BJ (cell line): ENCODE measurements at regions not wholly inside any gene's neighbourhood (a gene's known extent, or its start where the extent isn't known, plus 50 kb on each side); places are given as distances from the start of the nearest gene placed in this dataset.
"Not testable (repeated sequence)": the region's sequence is repeated elsewhere in the genome, so short reads cannot be mapped to it uniquely, and the experiment has no call there.

ENCODE experiments used
- CTCF ChIA-PET: fragments of 350-600 bp; formaldehyde crosslinking; extraction: SDS; loops from one replicate; lab custom pipeline; 2021; ENCODE audit warnings: antibody characterized with exemption, inconsistent platforms; lab: Yijun Ruan, JAX
- POLR2A ChIA-PET: fragments of 300-600 bp; sonication (Branson Sonifier 250); formaldehyde crosslinking; extraction: SDS; loops from one replicate; lab custom pipeline; 2021; ENCODE audit warnings: antibody characterized with exemption; lab: Charles Lee
- DNase-seq: peaks from one replicate; pipeline ENCODE4 v3.0.0-alpha.2; 2011; ENCODE audit warnings: low read depth
- H3K27me3 ChIP-seq: 2 replicates; pipeline ENCODE4 v1.6.0; 2011; ENCODE audit warnings: low read length; ENCODE audit not compliant: control insufficient read depth, insufficient read depth
- H3K36me3 ChIP-seq: 2 replicates; pipeline ENCODE4 v1.5.1; 2011; ENCODE audit warnings: low read length; ENCODE audit not compliant: control insufficient read depth, insufficient read depth
- H3K4me3 ChIP-seq: 2 replicates; pipeline ENCODE4 v1.5.1; 2011; ENCODE audit warnings: low read depth, mild to moderate bottlenecking, control low read depth, low read length
- TF ChIP-seq, protein P1 (sequence below): IDR thresholded peaks from 2 replicates; pipeline ENCODE4 v1.5.1; 2011; ENCODE audit warnings: low read depth, mild to moderate bottlenecking, control low read depth, inconsistent platforms, low read length, moderate library complexity; ENCODE audit not compliant: insufficient read depth

DNA sequence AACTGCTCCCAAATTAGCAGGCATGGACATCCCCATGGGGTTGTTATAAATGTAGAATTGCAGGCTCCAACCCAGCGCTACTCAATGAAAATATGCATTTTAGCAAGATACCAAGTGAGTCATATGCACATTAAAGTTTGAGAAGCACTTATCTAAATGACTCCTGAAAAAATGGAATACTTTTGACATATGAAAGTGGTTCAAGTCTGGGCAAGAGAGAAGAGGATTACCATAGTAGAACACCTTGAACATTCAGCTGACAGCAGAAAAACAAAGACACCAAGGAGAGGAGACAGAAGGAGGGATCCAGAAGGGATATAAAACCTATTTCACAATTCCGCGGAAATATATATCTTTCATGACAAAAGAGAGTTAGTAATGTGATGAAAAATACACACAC, 63.2 kb upstream of the CT83 start:
- no peak overlapping the region for H3K4me3 ChIP-seq
- H3K27me3 ChIP-seq, result no peaks in the 10 kb centered on the region
- no peaks in the 10 kb centered on the region for H3K36me3 ChIP-seq
- TF ChIP-seq, protein P1, sequence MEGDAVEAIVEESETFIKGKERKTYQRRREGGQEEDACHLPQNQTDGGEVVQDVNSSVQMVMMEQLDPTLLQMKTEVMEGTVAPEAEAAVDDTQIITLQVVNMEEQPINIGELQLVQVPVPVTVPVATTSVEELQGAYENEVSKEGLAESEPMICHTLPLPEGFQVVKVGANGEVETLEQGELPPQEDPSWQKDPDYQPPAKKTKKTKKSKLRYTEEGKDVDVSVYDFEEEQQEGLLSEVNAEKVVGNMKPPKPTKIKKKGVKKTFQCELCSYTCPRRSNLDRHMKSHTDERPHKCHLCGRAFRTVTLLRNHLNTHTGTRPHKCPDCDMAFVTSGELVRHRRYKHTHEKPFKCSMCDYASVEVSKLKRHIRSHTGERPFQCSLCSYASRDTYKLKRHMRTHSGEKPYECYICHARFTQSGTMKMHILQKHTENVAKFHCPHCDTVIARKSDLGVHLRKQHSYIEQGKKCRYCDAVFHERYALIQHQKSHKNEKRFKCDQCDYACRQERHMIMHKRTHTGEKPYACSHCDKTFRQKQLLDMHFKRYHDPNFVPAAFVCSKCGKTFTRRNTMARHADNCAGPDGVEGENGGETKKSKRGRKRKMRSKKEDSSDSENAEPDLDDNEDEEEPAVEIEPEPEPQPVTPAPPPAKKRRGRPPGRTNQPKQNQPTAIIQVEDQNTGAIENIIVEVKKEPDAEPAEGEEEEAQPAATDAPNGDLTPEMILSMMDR, result no peak
- CTCF ChIA-PET, result interaction anchor here (0.6 kb wide), 1 partner anchor 1123 kb away, joined by 3 read pairs; no protein-coding TSS in a partner anchor
- no peak for DNase-seq
- POLR2A ChIA-PET, result no interaction called here

DNA sequence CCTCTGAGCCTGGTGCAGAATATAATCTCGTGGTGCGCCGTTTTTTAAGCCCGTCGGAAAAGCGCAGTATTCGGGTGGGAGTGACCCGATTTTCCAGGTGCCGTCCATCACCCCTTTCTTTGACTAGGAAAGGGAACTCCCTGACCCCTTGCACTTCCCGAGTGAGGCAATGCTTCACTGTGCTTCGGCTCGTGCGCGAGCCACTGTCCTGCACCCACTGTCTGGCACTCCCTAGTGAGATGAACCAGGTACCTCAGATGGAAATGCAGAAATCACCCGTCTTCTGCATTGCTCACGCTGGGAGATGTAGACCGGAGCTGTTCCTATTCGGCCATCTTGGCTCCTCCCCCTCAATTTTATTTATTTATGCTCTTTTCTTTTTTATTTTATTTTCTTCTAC, 57.5 kb upstream of the CT83 start:
- H3K36me3 ChIP-seq, DNase-seq, H3K27me3 ChIP-seq, H3K4me3 ChIP-seq, CTCF ChIA-PET, POLR2A ChIA-PET: not testable (repeated sequence)
